K562 (cell line): ENCODE measurements at regions not wholly inside any gene's neighbourhood (a gene's known extent, or its start where the extent isn't known, plus 50 kb on each side); places are given as distances from the start of the nearest gene placed in this dataset.

ENCODE experiments used
- ARID2 ChIP-seq: fragments of 450-650 bp; IDR thresholded peaks from 2 replicates; pipeline ENCODE4 v1.6.1; 2017; ENCODE audit warnings: antibody characterized with exemption, mild to moderate bottlenecking
- CBX1 ChIP-seq: sonication (generic); IDR thresholded peaks from 2 replicates; pipeline ENCODE4 v1.6.1; 2016; ENCODE audit warnings: antibody characterized with exemption, low read depth, mild to moderate bottlenecking
- CBX3 ChIP-seq, 2 experiments: IDR thresholded peaks; 1 replicate in 1 of 2; 2 replicates in 1 of 2; pipeline ENCODE4 v1.6.1; 2012; ENCODE audit warnings: inconsistent platforms in 2 of 2, low read length in 2 of 2, borderline replicate concordance in 1 of 2, control low read depth in 1 of 2
- CBX5 ChIP-seq: IDR thresholded peaks from 2 replicates; pipeline ENCODE4 v1.6.1; 2014; ENCODE audit warnings: low read depth, borderline replicate concordance
- DACH1 ChIP-seq: fragments of 450-650 bp; IDR thresholded peaks from 2 replicates; pipeline ENCODE4 v1.6.1; 2018; ENCODE audit not compliant: partially characterized antibody
- ELF2 ChIP-seq: fragments of 250-450 bp; sonication (Bioruptor Pico); IDR thresholded peaks from 2 replicates; pipeline ENCODE4 v1.5.0; 2021; ENCODE audit warnings: mild to moderate bottlenecking
- ETV6 ChIP-seq, 3 experiments: fragments of 150-350 bp in 1 of 3; sonication (generic) in 1 of 3; formaldehyde crosslinking in 1 of 3; IDR thresholded peaks; 2 replicates each; pipeline versions ENCODE4 v1.6.1 to v1.8.0; 2014 to 2022; ENCODE audit warnings: borderline replicate concordance in 2 of 3, low read depth in 2 of 3, antibody characterized with exemption in 1 of 3, low read length in 1 of 3, mild to moderate bottlenecking in 1 of 3, missing genetic modification reagents in 1 of 3
- IFI16 ChIP-seq: fragments of 250-450 bp; sonication (Bioruptor Pico); IDR thresholded peaks from 2 replicates; pipeline ENCODE4 v2.1.2; 2022; ENCODE audit warnings: mild to moderate bottlenecking, inconsistent platforms
- JUND ChIP-seq, 2 experiments: IDR thresholded peaks; 2 replicates in 1 of 2; 3 replicates in 1 of 2; pipeline ENCODE4 v1.6.1; 2011; ENCODE audit warnings: borderline replicate concordance in 2 of 2, low read depth in 2 of 2, low read length in 2 of 2, improper control_type of control experiment in 1 of 2, missing biosample characterization in 1 of 2, missing genetic modification characterization in 1 of 2, missing genetic modification reagents in 1 of 2
- NR3C1 ChIP-seq: sonication (generic); formaldehyde crosslinking; IDR thresholded peaks from 2 replicates; pipeline ENCODE4 v1.8.1; 2022; ENCODE audit warnings: missing genetic modification reagents
- POU5F1 ChIP-seq: fragments of 150-350 bp; IDR thresholded peaks from 2 replicates; pipeline ENCODE4 v1.6.1; 2014; ENCODE audit warnings: borderline replicate concordance, low read length, low read depth, mild to moderate bottlenecking; ENCODE audit not compliant: partially characterized antibody
- RBM34 ChIP-seq: fragments of 200-400 bp; formaldehyde crosslinking; IDR thresholded peaks from 2 replicates; pipeline ENCODE4 v1.6.1; 2018; ENCODE audit warnings: low read length, borderline replicate concordance; ENCODE audit not compliant: insufficient read depth
- TAF7 ChIP-seq: fragments of 450-650 bp; IDR thresholded peaks from 2 replicates; pipeline ENCODE4 v1.6.1; 2016; ENCODE audit warnings: missing genetic modification characterization, missing compliant biosample characterization
- TRIM28 ChIP-seq: fragments of 450-650 bp; IDR thresholded peaks from 2 replicates; pipeline ENCODE4 v1.6.1; 2017
- ZFP36 ChIP-seq: fragments of 150-350 bp; IDR thresholded peaks from 2 replicates; pipeline ENCODE4 v1.6.1; 2018; ENCODE audit warnings: low read length, low read depth; ENCODE audit not compliant: partially characterized antibody
- ZFX ChIP-seq: sonication (generic); formaldehyde crosslinking; IDR thresholded peaks from 2 replicates; pipeline ENCODE4 v1.8.0; 2022; ENCODE audit warnings: mild to moderate bottlenecking, missing genetic modification reagents, moderate library complexity
- ZNF143 ChIP-seq: sonication (generic); formaldehyde crosslinking; IDR thresholded peaks from 2 replicates; pipeline ENCODE4 v1.9.0; 2022; ENCODE audit warnings: mild to moderate bottlenecking, missing genetic modification reagents
- ZNF263 ChIP-seq: sonication (generic); formaldehyde crosslinking; IDR thresholded peaks from 2 replicates; pipeline ENCODE4 v1.8.0; 2022; ENCODE audit warnings: mild to moderate bottlenecking, missing genetic modification reagents, borderline replicate concordance
- ZNF431 ChIP-seq: sonication (generic); formaldehyde crosslinking; IDR thresholded peaks from 2 replicates; pipeline ENCODE4 v1.8.0; 2022; ENCODE audit warnings: mild to moderate bottlenecking, missing genetic modification reagents
- ZNF436 ChIP-seq: fragments of 250-450, 450-650 bp; sonication (Bioruptor Pico); formaldehyde crosslinking; IDR thresholded peaks from 2 replicates; pipeline ENCODE4 v1.7.0; 2020; ENCODE audit warnings: mild to moderate bottlenecking
- TF ChIP-seq, protein P1 (sequence below): fragments of 200-800 bp; sonication (Bioruptor generic); IDR thresholded peaks from 2 replicates; pipeline ENCODE4 v1.6.1; 2017; ENCODE audit warnings: missing genetic modification characterization, missing compliant biosample characterization
- TF ChIP-seq, protein P2 (sequence below): sonication (generic); formaldehyde crosslinking; IDR thresholded peaks from 2 replicates; pipeline ENCODE4 v1.8.1; 2022; ENCODE audit warnings: missing genetic modification reagents
- TF ChIP-seq, protein P3 (sequence below): fragments of 450-650 bp; IDR thresholded peaks from 2 replicates; pipeline ENCODE4 v1.6.1; 2014; ENCODE audit warnings: low read depth, mild to moderate bottlenecking, moderate library complexity, borderline replicate concordance
- TF ChIP-seq, protein P4 (sequence below): fragments of 250-450 bp; sonication (Bioruptor Pico); IDR thresholded peaks from 2 replicates; pipeline ENCODE4 v1.5.0; 2020; ENCODE audit warnings: mild to moderate bottlenecking, borderline replicate concordance

DNA sequence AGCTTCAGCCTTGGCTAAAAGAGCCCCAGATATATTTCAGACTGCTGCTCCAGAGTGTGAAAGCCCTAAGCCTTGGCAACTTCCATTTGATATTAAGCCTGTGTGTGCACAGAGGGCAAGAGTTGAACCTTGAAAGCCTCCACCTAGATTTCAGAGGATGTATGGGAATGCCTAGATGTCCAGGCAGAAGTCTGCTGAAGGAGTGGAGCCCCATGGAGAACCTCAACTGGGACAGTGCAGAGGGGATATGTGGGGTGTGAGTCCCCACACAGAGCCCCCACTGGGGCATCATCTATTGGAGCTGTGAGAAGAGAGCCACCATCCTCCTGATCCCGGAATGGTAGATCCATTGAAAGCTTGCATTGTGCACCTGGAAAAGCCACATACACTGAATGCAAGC, 1784.8 kb upstream of the CDH9 start (continued):
- TF ChIP-seq, protein P1, sequence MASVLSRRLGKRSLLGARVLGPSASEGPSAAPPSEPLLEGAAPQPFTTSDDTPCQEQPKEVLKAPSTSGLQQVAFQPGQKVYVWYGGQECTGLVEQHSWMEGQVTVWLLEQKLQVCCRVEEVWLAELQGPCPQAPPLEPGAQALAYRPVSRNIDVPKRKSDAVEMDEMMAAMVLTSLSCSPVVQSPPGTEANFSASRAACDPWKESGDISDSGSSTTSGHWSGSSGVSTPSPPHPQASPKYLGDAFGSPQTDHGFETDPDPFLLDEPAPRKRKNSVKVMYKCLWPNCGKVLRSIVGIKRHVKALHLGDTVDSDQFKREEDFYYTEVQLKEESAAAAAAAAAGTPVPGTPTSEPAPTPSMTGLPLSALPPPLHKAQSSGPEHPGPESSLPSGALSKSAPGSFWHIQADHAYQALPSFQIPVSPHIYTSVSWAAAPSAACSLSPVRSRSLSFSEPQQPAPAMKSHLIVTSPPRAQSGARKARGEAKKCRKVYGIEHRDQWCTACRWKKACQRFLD (CRISPR knock-in tag), result no peak
- TF ChIP-seq ZFP36 (peak; percentile 47), CBX5 (peak; percentile 89), ZFX (CRISPR knock-in tag) (no peak), TRIM28 (peak; percentile 74; the same call in 1 of the 2 replicates), RBM34 (no peak), CBX1 (peak; percentile 64; the same call in 1 of the 2 replicates), ZNF143 (CRISPR knock-in tag) (no peak), IFI16 (CRISPR knock-in tag) (no peak), ZNF431 (CRISPR knock-in tag) (no peak), JUND (IDR thresholded peaks at IDR 0.05; ENCODE audit: borderline replicate concordance, low read depth, low read length) (no peak), JUND (tag; IDR thresholded peaks at IDR 0.05; ENCODE audit: borderline replicate concordance, low read depth, low read length) (no peak), ZNF436 (CRISPR knock-in tag) (no peak), ZNF263 (no peak), TAF7 (no peak), POU5F1 (no peak), ELF2 (CRISPR knock-in tag) (no peak), ARID2 (no peak), NR3C1 (CRISPR knock-in tag) (no peak), DACH1 (no peak), ETV6 (IDR thresholded peaks at IDR 0.05; ENCODE audit: borderline replicate concordance in 1 of 2, low read depth in 2 of 2, low read length in 1 of 2) (no peak), ETV6 (CRISPR knock-in tag; IDR thresholded peaks at IDR 0.05; ENCODE audit: borderline replicate concordance) (no peak), CBX3 (IDR thresholded peaks at IDR 0.05; ENCODE audit: borderline replicate concordance in 1 of 2, low read length in 2 of 2) (peak in 1 of 2 experiments; percentile 79; a peak in 2 of 3 replicates)
- TF ChIP-seq, protein P2, sequence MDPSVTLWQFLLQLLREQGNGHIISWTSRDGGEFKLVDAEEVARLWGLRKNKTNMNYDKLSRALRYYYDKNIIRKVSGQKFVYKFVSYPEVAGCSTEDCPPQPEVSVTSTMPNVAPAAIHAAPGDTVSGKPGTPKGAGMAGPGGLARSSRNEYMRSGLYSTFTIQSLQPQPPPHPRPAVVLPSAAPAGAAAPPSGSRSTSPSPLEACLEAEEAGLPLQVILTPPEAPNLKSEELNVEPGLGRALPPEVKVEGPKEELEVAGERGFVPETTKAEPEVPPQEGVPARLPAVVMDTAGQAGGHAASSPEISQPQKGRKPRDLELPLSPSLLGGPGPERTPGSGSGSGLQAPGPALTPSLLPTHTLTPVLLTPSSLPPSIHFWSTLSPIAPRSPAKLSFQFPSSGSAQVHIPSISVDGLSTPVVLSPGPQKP, result no peak
- TF ChIP-seq, protein P3, sequence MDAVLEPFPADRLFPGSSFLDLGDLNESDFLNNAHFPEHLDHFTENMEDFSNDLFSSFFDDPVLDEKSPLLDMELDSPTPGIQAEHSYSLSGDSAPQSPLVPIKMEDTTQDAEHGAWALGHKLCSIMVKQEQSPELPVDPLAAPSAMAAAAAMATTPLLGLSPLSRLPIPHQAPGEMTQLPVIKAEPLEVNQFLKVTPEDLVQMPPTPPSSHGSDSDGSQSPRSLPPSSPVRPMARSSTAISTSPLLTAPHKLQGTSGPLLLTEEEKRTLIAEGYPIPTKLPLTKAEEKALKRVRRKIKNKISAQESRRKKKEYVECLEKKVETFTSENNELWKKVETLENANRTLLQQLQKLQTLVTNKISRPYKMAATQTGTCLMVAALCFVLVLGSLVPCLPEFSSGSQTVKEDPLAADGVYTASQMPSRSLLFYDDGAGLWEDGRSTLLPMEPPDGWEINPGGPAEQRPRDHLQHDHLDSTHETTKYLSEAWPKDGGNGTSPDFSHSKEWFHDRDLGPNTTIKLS, result no peak
- TF ChIP-seq, protein P4, sequence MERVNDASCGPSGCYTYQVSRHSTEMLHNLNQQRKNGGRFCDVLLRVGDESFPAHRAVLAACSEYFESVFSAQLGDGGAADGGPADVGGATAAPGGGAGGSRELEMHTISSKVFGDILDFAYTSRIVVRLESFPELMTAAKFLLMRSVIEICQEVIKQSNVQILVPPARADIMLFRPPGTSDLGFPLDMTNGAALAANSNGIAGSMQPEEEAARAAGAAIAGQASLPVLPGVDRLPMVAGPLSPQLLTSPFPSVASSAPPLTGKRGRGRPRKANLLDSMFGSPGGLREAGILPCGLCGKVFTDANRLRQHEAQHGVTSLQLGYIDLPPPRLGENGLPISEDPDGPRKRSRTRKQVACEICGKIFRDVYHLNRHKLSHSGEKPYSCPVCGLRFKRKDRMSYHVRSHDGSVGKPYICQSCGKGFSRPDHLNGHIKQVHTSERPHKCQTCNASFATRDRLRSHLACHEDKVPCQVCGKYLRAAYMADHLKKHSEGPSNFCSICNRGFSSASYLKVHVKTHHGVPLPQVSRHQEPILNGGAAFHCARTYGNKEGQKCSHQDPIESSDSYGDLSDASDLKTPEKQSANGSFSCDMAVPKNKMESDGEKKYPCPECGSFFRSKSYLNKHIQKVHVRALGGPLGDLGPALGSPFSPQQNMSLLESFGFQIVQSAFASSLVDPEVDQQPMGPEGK (CRISPR knock-in tag), result no peak
- TF ChIP-seq, all 486 proteins: peak for 6
